ENCODE measurements at regions not wholly inside any gene's neighbourhood (a gene's known extent, or its start where the extent isn't known, plus 50 kb on each side); places are given as distances from the start of the nearest gene placed in this dataset.
"Not testable (repeated sequence)": the region's sequence is repeated elsewhere in the genome, so short reads cannot be mapped to it uniquely, and the experiment has no call there.

GRCh38 chr5:104840284-104840683 lies 1277.7 kb upstream of the NUDT12 start:
- no peaks in the 10 kb centered on the region for H3K4me1 ChIP-seq
- WGBS, 2 donors, result 76 to 87% methylated on average over 1 of the region's 1 CpG
- no peak for TF ChIP-seq POLR2A (IDR thresholded peaks at IDR 0.05)
- TF ChIP-seq EP300 (IDR thresholded peaks at IDR 0.05), result no peak
- TF ChIP-seq CTCF (IDR thresholded peaks at IDR 0.05), result no peak
- TF ChIP-seq POLR2AphosphoS5 (IDR thresholded peaks at IDR 0.05), result no peak
- intact Hi-C loops (cut with DNase I), result no loop called here
- no peaks in the 10 kb centered on the region for H3K36me3 ChIP-seq
- no peak overlapping the region for H3K27ac ChIP-seq
- H3K4me3 ChIP-seq, result no peak overlapping the region
- H3K9me3 ChIP-seq, result no peaks in the 10 kb centered on the region
- H3K27me3 ChIP-seq, result no peaks in the 10 kb centered on the region
- DNase-seq, result no peak

- H3K4me1 ChIP-seq; DNase-seq; H3K9me3 ChIP-seq; intact Hi-C loops (cut with DNase I); H3K27me3 ChIP-seq; H3K36me3 ChIP-seq; H3K27ac ChIP-seq; H3K4me3 ChIP-seq: not testable (repeated sequence)
- WGBS, 2 donors, result 88 to 92% methylated on average over 3 of the region's 3 CpGs
Measured at GRCh38 chr5:104831515-104831914, 1268.9 kb upstream of the NUDT12 start.

- no peaks in the 10 kb centered on the region for H3K4me1 ChIP-seq
- no peak overlapping the region for H3K4me3 ChIP-seq
- no peaks in the 10 kb centered on the region for H3K9me3 ChIP-seq
- no peaks in the 10 kb centered on the region for H3K27me3 ChIP-seq
- intact Hi-C loops (cut with DNase I), result no loop called here
- DNase-seq, result no peak
- TF ChIP-seq CTCF (IDR thresholded peaks at IDR 0.05), result no peak
- no peak for TF ChIP-seq POLR2A (IDR thresholded peaks at IDR 0.05)
- TF ChIP-seq EP300 (IDR thresholded peaks at IDR 0.05), result no peak
- no peak for TF ChIP-seq POLR2AphosphoS5 (IDR thresholded peaks at IDR 0.05)
- H3K36me3 ChIP-seq, result no peaks in the 10 kb centered on the region
- H3K27ac ChIP-seq, result no peak overlapping the region
Measured at GRCh38 chr5:104821606-104822005, 1259.0 kb upstream of the NUDT12 start.

- H3K9me3 ChIP-seq, result no peaks in the 10 kb centered on the region
- WGBS, 2 donors, result 10 to 46% methylated on average over 1 of the region's 1 CpG
- no peaks in the 10 kb centered on the region for H3K36me3 ChIP-seq
- intact Hi-C loops (cut with DNase I), result no loop called here
- DNase-seq, result no peak
- no peaks in the 10 kb centered on the region for H3K4me1 ChIP-seq
- no peak overlapping the region for H3K4me3 ChIP-seq
- no peaks in the 10 kb centered on the region for H3K27me3 ChIP-seq
- H3K27ac ChIP-seq, result no peak overlapping the region
- no peak for TF ChIP-seq POLR2A (IDR thresholded peaks at IDR 0.05)
- TF ChIP-seq POLR2AphosphoS5 (IDR thresholded peaks at IDR 0.05), result no peak
- no peak for TF ChIP-seq EP300 (IDR thresholded peaks at IDR 0.05)
Measured at GRCh38 chr5:104817127-104817526, 1254.5 kb upstream of the NUDT12 start.

- no peaks in the 10 kb centered on the region for H3K27me3 ChIP-seq
- WGBS, 2 donors, result 8 to 47% methylated on average over 1 of the region's 1 CpG
- no peaks in the 10 kb centered on the region for H3K36me3 ChIP-seq
- no peak overlapping the region for H3K27ac ChIP-seq
- peaks cover 0 to under 1% (median 0%) of the 10 kb centered on the region in 4 donors for H3K9me3 ChIP-seq
- no peak overlapping the region for H3K4me3 ChIP-seq
- no peak for DNase-seq
- intact Hi-C loops (cut with DNase I), result no loop called here
- no peaks in the 10 kb centered on the region for H3K4me1 ChIP-seq
- TF ChIP-seq CTCF (IDR thresholded peaks at IDR 0.05) (no peak), EP300 (IDR thresholded peaks at IDR 0.05) (no peak), POLR2A (IDR thresholded peaks at IDR 0.05) (no peak), POLR2AphosphoS5 (IDR thresholded peaks at IDR 0.05) (no peak)
Measured at GRCh38 chr5:104815212-104815611, 1252.6 kb upstream of the NUDT12 start.

GRCh38 chr5:104800440-104801048 lies 1238.0 kb upstream of the NUDT12 start:
- H3K27ac ChIP-seq, result no peak overlapping the region
- H3K36me3 ChIP-seq, result no peaks in the 10 kb centered on the region
- no peak for DNase-seq
- intact Hi-C loops (cut with DNase I), result no loop called here
- 67 to 84% methylated on average over 4 of the region's 4 CpGs for WGBS, 2 donors
- H3K4me3 ChIP-seq, result no peak overlapping the region
- TF ChIP-seq POLR2AphosphoS5 (IDR thresholded peaks at IDR 0.05), result no peak
- TF ChIP-seq CTCF (IDR thresholded peaks at IDR 0.05), result no peak
- no peak for TF ChIP-seq POLR2A (IDR thresholded peaks at IDR 0.05)
- no peak for TF ChIP-seq EP300 (IDR thresholded peaks at IDR 0.05)
- H3K9me3 ChIP-seq, result no peaks in the 10 kb centered on the region
- no peaks in the 10 kb centered on the region for H3K27me3 ChIP-seq
- no peaks in the 10 kb centered on the region for H3K4me1 ChIP-seq

All from sigmoid colon (tissue), 6 donors.